ENCODE measurements at regions not wholly inside any gene's neighbourhood (a gene's known extent, or its start where the extent isn't known, plus 50 kb on each side); places are given as distances from the start of the nearest gene placed in this dataset.

DNA sequence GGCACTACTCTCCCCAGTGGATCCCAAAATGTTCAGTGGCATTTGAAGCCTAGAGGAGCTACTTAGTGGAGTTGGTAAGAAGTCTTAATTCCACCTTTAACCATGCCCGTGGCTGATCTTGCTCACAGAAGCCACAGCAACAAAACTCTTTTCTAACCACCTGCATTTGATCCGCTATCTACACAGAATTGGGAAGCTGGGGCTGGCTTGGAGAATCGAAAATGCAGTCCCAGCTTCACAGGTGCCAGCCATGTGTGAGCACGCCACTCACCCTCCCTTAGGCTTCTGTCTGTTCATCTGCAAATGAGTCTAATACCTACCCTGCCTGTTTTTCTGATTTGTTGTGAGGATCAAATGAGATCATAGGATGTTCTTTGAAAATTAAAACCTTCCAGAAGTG lies 182.6 kb downstream of the BCL11A start:
- TF ChIP-seq, protein P1, sequence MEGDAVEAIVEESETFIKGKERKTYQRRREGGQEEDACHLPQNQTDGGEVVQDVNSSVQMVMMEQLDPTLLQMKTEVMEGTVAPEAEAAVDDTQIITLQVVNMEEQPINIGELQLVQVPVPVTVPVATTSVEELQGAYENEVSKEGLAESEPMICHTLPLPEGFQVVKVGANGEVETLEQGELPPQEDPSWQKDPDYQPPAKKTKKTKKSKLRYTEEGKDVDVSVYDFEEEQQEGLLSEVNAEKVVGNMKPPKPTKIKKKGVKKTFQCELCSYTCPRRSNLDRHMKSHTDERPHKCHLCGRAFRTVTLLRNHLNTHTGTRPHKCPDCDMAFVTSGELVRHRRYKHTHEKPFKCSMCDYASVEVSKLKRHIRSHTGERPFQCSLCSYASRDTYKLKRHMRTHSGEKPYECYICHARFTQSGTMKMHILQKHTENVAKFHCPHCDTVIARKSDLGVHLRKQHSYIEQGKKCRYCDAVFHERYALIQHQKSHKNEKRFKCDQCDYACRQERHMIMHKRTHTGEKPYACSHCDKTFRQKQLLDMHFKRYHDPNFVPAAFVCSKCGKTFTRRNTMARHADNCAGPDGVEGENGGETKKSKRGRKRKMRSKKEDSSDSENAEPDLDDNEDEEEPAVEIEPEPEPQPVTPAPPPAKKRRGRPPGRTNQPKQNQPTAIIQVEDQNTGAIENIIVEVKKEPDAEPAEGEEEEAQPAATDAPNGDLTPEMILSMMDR (IDR thresholded peaks at IDR 0.05): no peak
- TF ChIP-seq POLR2AphosphoS5 (IDR thresholded peaks at IDR 0.05; ENCODE audit: low read depth, low read length): no peak
- no peak for TF ChIP-seq REST (IDR thresholded peaks at IDR 0.05; ENCODE audit: insufficient read depth in 1 of 2, low read depth in 2 of 2, low read length in 1 of 2)
- no peak for TF ChIP-seq SIN3A (IDR thresholded peaks at IDR 0.05; ENCODE audit: borderline replicate concordance, insufficient read depth, low read depth, low read length)
